Ascending aorta (tissue), 2 donors: ENCODE measurements at regions not wholly inside any gene's neighbourhood (a gene's known extent, or its start where the extent isn't known, plus 50 kb on each side); places are given as distances from the start of the nearest gene placed in this dataset.

ENCODE experiments used
- DNase-seq, 2 donors: peaks; one replicate each; pipeline ENCODE4 v3.0.0-alpha.2; 2019; ENCODE audit warnings: low spot score in 2 of 2
- H3K27ac ChIP-seq, 2 donors: fragments of 200-600 bp; sonication (generic); one replicate each; pipeline ENCODE4 v1.5.1; 2016 to 2017; ENCODE audit warnings: mild to moderate bottlenecking in 1 of 2
- H3K27me3 ChIP-seq: fragments of 200-600 bp; sonication (generic); one replicate; pipeline ENCODE4 v1.5.1; 2017
- H3K36me3 ChIP-seq, 2 donors: fragments of 200-600 bp; sonication (generic); one replicate each; pipeline ENCODE4 v1.5.1; 2016
- H3K4me1 ChIP-seq, 2 donors: fragments of 200-600 bp; sonication (generic); one replicate each; pipeline ENCODE4 v1.5.1; 2016 to 2017; ENCODE audit warnings: mild to moderate bottlenecking in 1 of 2
- H3K4me3 ChIP-seq, 2 donors: fragments of 200-600 bp; sonication (generic); one replicate each; pipeline ENCODE4 v1.5.1; 2016 to 2017; ENCODE audit warnings: mild to moderate bottlenecking in 1 of 2
- H3K9me3 ChIP-seq, 2 donors: fragments of 200-600 bp; sonication (generic); one replicate each; pipeline ENCODE4 v1.5.1; 2016
- CTCF ChIP-seq, 3 experiments: fragments of 200-600 bp in 2 of 3; fragments of 450-650 bp in 1 of 3; sonication (generic) in 2 of 3; IDR thresholded peaks; one replicate each; pipeline ENCODE4 v1.5.1; 2016 to 2019; ENCODE audit warnings: antibody characterized with exemption in 3 of 3, mild to moderate bottlenecking in 1 of 3, moderate library complexity in 1 of 3
- intact Hi-C: fragments of 100-400 bp; cut with DNase I; formaldehyde crosslinking; loops from one replicate; pipeline ENCODE4 v1.15.1; 2023

GRCh38 chr13:87129602-87130300, 541.4 kb upstream of the SLITRK5 start:
- TF ChIP-seq CTCF (IDR thresholded peaks at IDR 0.05): no peak
- Histone ChIP-seq H3K4me3 (no peak overlapping the region), H3K27me3 (no peaks in the 10 kb centered on the region), H3K27ac (no peak overlapping the region), H3K4me1 (no peaks in the 10 kb centered on the region), H3K36me3 (no peaks in the 10 kb centered on the region), H3K9me3 (no peaks in the 10 kb centered on the region)
- intact Hi-C loops: no loop called here
- no peak for DNase-seq

DNA sequence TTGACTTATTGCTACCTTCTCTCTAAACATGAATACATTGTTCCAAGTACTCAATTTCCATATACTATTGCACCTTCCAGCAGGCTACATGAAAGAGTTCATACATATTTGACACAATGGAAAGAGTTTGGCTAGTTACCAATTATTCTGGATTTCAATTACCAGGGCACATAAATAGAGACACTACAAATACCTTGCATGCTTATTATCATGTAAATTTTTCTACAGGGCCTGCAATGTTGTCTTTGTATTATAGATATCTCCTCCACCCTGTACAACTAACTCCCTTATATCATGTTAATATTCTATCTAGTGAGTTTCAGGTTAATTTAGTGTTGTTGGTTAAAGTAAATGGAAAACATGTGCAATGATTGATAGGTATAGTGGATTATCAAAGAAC, 540.7 kb upstream of the SLITRK5 start:
- Histone ChIP-seq H3K4me1 (no peaks in the 10 kb centered on the region), H3K36me3 (no peaks in the 10 kb centered on the region), H3K27me3 (no peaks in the 10 kb centered on the region), H3K27ac (no peak overlapping the region), H3K4me3 (no peak overlapping the region), H3K9me3 (no peaks in the 10 kb centered on the region)
- TF ChIP-seq CTCF (IDR thresholded peaks at IDR 0.05): no peak
- intact Hi-C loops: no loop called here
- no peak for DNase-seq

- intact Hi-C loops: no loop called here
- no peak for TF ChIP-seq CTCF (IDR thresholded peaks at IDR 0.05)
- Histone ChIP-seq H3K36me3 (no peaks in the 10 kb centered on the region), H3K4me3 (no peak overlapping the region), H3K4me1 (no peaks in the 10 kb centered on the region), H3K9me3 (no peaks in the 10 kb centered on the region), H3K27ac (no peak overlapping the region), H3K27me3 (no peaks in the 10 kb centered on the region)
- no peak for DNase-seq
Measured at GRCh38 chr13:87131611-87132010, 539.6 kb upstream of the SLITRK5 start.

DNA sequence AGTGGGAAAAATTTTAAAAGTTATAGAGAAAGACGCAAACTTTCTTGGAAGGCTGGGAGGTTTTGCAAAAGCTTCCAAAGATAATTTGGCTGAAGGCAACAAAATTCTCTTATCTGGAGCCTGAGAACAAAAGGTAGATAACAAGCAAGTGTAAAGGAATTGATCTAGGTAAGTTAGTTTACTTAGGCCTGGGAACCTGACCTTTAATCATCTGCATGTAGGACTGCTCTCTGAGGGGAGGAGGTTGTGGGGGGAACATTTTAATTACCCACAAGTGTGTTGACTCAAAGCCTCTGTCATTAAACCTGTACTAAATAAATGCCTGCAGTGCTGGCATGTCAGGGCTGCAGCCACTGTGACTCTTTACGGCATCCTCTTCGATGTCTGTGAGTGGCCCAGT, 532.3 kb upstream of the SLITRK5 start:
- H3K4me1 ChIP-seq: no peaks in the 10 kb centered on the region
- intact Hi-C loops: no loop called here

GRCh38 chr13:87147076-87147475, 524.1 kb upstream of the SLITRK5 start:
- Histone ChIP-seq H3K27ac (no peak overlapping the region), H3K27me3 (no peaks in the 10 kb centered on the region), H3K4me1 (no peaks in the 10 kb centered on the region), H3K4me3 (no peak overlapping the region), H3K9me3 (no peaks in the 10 kb centered on the region), H3K36me3 (no peaks in the 10 kb centered on the region)
- intact Hi-C loops: no loop called here
- TF ChIP-seq CTCF (IDR thresholded peaks at IDR 0.05): no peak
- no peak for DNase-seq

More for the DNA sequence above, 532.3 kb upstream of the SLITRK5 start:
- no peaks in the 10 kb centered on the region for H3K36me3 ChIP-seq
- H3K4me3 ChIP-seq: no peak overlapping the region
- H3K27me3 ChIP-seq: no peaks in the 10 kb centered on the region
- H3K9me3 ChIP-seq: no peaks in the 10 kb centered on the region
- no peak for TF ChIP-seq CTCF (IDR thresholded peaks at IDR 0.05)
- no peak for DNase-seq
- H3K27ac ChIP-seq: no peak overlapping the region

DNA sequence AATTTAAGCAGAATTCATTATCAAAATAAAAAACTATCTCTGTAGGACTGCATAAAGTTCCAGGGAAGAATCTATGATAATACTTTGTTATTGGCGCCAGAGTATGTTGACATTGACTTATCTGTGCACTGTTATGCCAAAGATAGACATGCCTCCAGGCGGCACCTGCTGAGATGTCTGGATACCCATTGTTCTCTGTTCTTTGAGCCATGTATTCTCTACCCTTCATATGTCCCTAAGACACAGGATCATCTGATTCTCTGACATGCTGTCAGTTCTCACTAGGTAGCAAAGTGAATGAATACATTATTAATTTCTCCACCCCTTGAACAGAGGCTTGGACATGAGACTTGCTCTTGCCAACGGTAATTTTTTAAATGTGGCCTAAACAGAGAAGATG, 517.8 kb upstream of the SLITRK5 start:
- no peaks in the 10 kb centered on the region for H3K4me1 ChIP-seq
- no peak overlapping the region for H3K27ac ChIP-seq
- no peaks in the 10 kb centered on the region for H3K9me3 ChIP-seq
- no peaks in the 10 kb centered on the region for H3K27me3 ChIP-seq
- intact Hi-C loops: no loop called here
- DNase-seq: no peak
- no peak for TF ChIP-seq CTCF (IDR thresholded peaks at IDR 0.05)
- H3K4me3 ChIP-seq: no peak overlapping the region
- no peaks in the 10 kb centered on the region for H3K36me3 ChIP-seq
